ENCODE measurements at regions not wholly inside any gene's neighbourhood (a gene's known extent, or its start where the extent isn't known, plus 50 kb on each side); places are given as distances from the start of the nearest gene placed in this dataset.

DNA sequence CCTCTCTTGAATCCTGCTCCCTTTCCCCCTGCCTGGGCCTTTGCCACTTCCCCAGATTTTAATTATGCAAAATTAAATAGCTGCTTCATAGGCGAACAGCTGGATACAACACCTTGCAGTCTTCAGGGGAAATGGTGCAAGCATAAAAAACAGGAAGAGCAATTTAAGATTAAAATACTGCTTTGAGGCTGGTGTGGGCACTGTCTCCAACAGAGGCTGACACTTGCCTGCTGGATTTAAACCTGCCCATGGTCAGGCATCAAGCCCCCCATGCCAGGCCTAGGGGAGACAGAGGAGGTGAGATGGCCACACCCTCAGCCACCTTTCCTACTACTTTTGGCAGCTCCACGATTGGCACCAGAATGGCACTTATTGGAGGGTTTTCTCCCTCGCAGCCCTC lies 110.1 kb upstream of the DIO3 start:
- H3K4me3 ChIP-seq, result no peak overlapping the region
- no peak overlapping the region for H3K27ac ChIP-seq
- H3K27me3 ChIP-seq, result peaks cover 0 to 28% of the 10 kb centered on the region in 2 donors
- no peaks in the 10 kb centered on the region for H3K36me3 ChIP-seq
- no peaks in the 10 kb centered on the region for H3K9me3 ChIP-seq
- intact Hi-C loops (cut with DNase I; ENCODE audit: low total_unique reads), result no loop called here
- DNase-seq, result no peak
- no peaks in the 10 kb centered on the region for H3K4me1 ChIP-seq
- no peak for TF ChIP-seq CTCF (IDR thresholded peaks at IDR 0.05)

- Histone ChIP-seq H3K27me3 (peaks cover 0 to 47% of the 10 kb centered on the region in 2 donors), H3K4me1 (peaks cover 0 to 9% (median 1%) of the 10 kb centered on the region in 4 donors), H3K36me3 (no peaks in the 10 kb centered on the region), H3K9me3 (no peaks in the 10 kb centered on the region), H3K27ac (no peak overlapping the region), H3K4me3 (no peak overlapping the region)
- DNase-seq, result no peak
- no peak for TF ChIP-seq CTCF (IDR thresholded peaks at IDR 0.05)
- intact Hi-C loops (cut with DNase I; ENCODE audit: low total_unique reads), result no loop called here
Measured at GRCh38 chr14:101453225-101453624, 108.1 kb upstream of the DIO3 start.

DNA sequence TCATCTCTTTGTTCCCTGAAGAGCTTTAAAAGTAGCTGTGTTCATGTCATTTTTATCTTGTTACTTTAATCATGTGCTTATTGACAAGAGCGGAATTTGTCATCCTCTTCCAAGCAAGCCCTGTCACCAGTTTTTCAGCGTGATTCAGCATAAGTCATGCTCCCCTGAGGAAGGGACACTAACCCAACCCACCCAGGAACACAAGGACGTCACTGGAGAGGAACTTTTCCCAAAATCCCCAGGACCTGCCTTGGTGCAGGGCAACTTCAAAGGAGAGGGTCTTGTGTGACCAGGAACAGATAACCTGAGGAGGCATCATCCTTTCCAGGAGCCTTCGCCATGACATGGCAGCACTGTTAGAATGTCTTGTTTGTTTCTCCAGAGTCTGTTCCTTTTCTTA lies 107.1 kb upstream of the DIO3 start:
- Histone ChIP-seq H3K36me3 (no peaks in the 10 kb centered on the region), H3K27me3 (peaks cover under 1 to 58% of the 10 kb centered on the region in 2 donors), H3K4me1 (peaks cover 0 to 19% (median 11%) of the 10 kb centered on the region in 4 donors), H3K4me3 (no peak overlapping the region), H3K27ac (no peak overlapping the region), H3K9me3 (no peaks in the 10 kb centered on the region)
- intact Hi-C loops (cut with DNase I; ENCODE audit: low total_unique reads), result no loop called here
- TF ChIP-seq CTCF (IDR thresholded peaks at IDR 0.05), result no peak
- no peak for DNase-seq

DNA sequence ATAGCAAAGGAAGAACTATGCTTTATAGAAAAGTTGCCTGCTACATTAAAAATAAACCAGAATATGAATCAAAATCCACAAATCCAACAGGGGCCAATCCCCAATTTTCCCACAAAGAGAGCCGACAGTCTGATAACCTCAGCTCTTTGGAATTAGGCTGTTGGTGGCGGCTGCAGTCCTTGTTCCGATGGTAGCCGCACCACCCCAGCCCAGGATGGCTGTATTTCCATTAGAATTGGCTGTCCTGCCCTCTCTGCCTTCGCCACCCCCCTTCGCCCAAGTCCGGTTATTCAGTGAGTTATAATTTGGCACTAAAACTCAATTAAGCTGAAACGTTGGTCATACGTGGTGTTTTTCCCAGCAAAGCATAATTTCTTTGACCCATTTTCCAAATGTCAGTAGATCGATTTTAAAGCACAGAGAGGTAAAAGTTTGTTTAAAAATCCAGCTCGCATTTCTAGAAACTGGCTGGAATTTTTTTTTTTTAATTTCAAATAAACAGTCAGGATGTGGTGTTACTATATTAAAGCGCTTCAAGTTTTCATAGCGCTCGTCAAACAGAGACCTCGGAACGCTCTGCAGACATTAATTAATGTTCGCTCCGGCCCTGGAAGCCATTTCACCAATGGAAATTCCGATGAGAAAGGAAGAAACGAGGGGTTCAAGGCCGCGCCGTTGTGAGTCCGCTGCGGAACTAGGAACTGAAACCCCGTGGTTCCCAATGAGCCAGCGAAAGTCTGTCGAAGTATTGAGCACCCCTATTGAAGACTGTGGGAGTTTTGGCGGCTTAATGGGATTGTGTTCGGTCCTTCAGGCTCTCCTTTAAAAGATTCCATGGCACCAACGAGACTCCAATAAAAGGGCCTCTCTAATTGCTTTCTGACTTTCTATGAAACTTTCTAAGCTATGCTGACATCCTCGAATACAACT lies 104.8 kb upstream of the DIO3 start:
- peak in 1 of 2 donors; percentile 34 for DNase-seq
- Histone ChIP-seq H3K36me3 (no peaks in the 10 kb centered on the region), H3K27ac (no peak overlapping the region), H3K4me3 (no peak overlapping the region), H3K9me3 (no peaks in the 10 kb centered on the region), H3K27me3 (peaks cover 2 to 69% of the 10 kb centered on the region in 2 donors), H3K4me1 (peaks cover 0 to 21% (median 13%) of the 10 kb centered on the region in 4 donors)
- TF ChIP-seq CTCF (IDR thresholded peaks at IDR 0.05), result no peak
- intact Hi-C loops (cut with DNase I; ENCODE audit: low total_unique reads), result no loop called here

GRCh38 chr14:101457301-101457935 lies 103.9 kb upstream of the DIO3 start:
- Histone ChIP-seq H3K36me3 (no peaks in the 10 kb centered on the region), H3K9me3 (no peaks in the 10 kb centered on the region), H3K4me3 (no peak overlapping the region), H3K27ac (no peak overlapping the region), H3K27me3 (peaks cover 2 to 70% of the 10 kb centered on the region in 2 donors), H3K4me1 (peaks cover 0 to 21% (median 13%) of the 10 kb centered on the region in 4 donors)
- TF ChIP-seq CTCF (IDR thresholded peaks at IDR 0.05), result no peak
- peak in 1 of 2 donors; percentile 60 for DNase-seq
- intact Hi-C loops (cut with DNase I; ENCODE audit: low total_unique reads), result no loop called here

Measured in tibial artery (tissue), 4 donors.